H1 (cell line): ENCODE measurements at regions not wholly inside any gene's neighbourhood (a gene's known extent, or its start where the extent isn't known, plus 50 kb on each side); places are given as distances from the start of the nearest gene placed in this dataset.

Source experiments
- CTCF ChIA-PET: fragments of 300-600 bp; sonication (Branson Sonifier 250); formaldehyde crosslinking; loops from one replicate; lab custom pipeline; 2021; ENCODE audit not compliant: partially characterized antibody; lab: Charles Lee
- POLR2A ChIA-PET: fragments of 300-600 bp; sonication (Branson Sonifier 250); formaldehyde crosslinking; loops from one replicate; lab custom pipeline; 2021; ENCODE audit warnings: inconsistent platforms; ENCODE audit not compliant: partially characterized antibody; lab: Charles Lee
- DNase-seq, 2 experiments: peaks; one replicate each; pipeline versions ENCODE4 v3.0.0 to v3.0.0-alpha.2; 2010 to 2022; ENCODE audit warnings: low spot score in 2 of 2, low read depth in 1 of 2, mixed read lengths in 1 of 2
- FAIRE-seq: peaks from 2 replicates; lab custom pipeline; 2011; peaks lifted over from hg19 to GRCh38; lab: Jason Lieb, UNC
- H2AFZ ChIP-seq: 2 replicates; pipeline ENCODE4 v1.8.1; 2012; ENCODE audit warnings: low read length, inconsistent platforms
- H2AK5ac ChIP-seq: 2 replicates; pipeline ENCODE4 v1.6.1; 2013; ENCODE audit warnings: low read depth, low read length
- H2BK120ac ChIP-seq: replicated peaks from 2 replicates; pipeline ENCODE3; 2013; ENCODE audit warnings: low read depth, low read length, inconsistent platforms
- H2BK12ac ChIP-seq: 2 replicates; pipeline ENCODE4 v1.6.1; 2013; ENCODE audit warnings: low read depth, low read length
- H2BK15ac ChIP-seq: 2 replicates; pipeline ENCODE4 v1.6.1; 2013; ENCODE audit warnings: low read length
- H2BK20ac ChIP-seq: 2 replicates; pipeline ENCODE4 v1.6.1; 2013; ENCODE audit warnings: low read length
- H2BK5ac ChIP-seq: 2 replicates; pipeline ENCODE4 v1.6.1; 2013; ENCODE audit warnings: low read depth, low read length
- H3K14ac ChIP-seq: 2 replicates; pipeline ENCODE4 v1.6.1; 2013; ENCODE audit warnings: inconsistent platforms; ENCODE audit not compliant: insufficient read length
- H3K18ac ChIP-seq: 2 replicates; pipeline ENCODE4 v1.6.1; 2013; ENCODE audit warnings: low read length; ENCODE audit errors: extremely low read depth
- H3K23ac ChIP-seq: 2 replicates; pipeline ENCODE4 v1.6.1; 2013; ENCODE audit warnings: inconsistent platforms; ENCODE audit not compliant: insufficient read length
- H3K23me2 ChIP-seq: 2 replicates; pipeline ENCODE4 v1.6.1; 2013; ENCODE audit warnings: low read depth, low read length
- H3K27ac ChIP-seq: 2 replicates; pipeline ENCODE4 v1.6.1; 2011; ENCODE audit warnings: low read depth, low read length, inconsistent platforms
- H3K27me3 ChIP-seq, 4 experiments: replicated peaks in 1 of 4; 1 replicate in 1 of 4; 2 replicates in 3 of 4; pipeline versions ENCODE4 v1.6.1 to v1.8.1; 2011 to 2013; ENCODE audit warnings: low read length in 3 of 4, mild to moderate bottlenecking in 3 of 4, inconsistent platforms in 2 of 4, mixed read lengths in 2 of 4, moderate library complexity in 1 of 4; ENCODE audit not compliant: control insufficient read depth in 3 of 4, insufficient read depth in 3 of 4; ENCODE audit errors: extremely low read depth in 1 of 4
- H3K36me3 ChIP-seq, 4 experiments: 2 replicates each; pipeline versions ENCODE4 v1.6.1 to v1.8.1; 2011 to 2013; ENCODE audit warnings: mild to moderate bottlenecking in 4 of 4, low read length in 3 of 4, moderate library complexity in 2 of 4, control low read depth in 1 of 4, inconsistent platforms in 1 of 4; ENCODE audit not compliant: insufficient read depth in 4 of 4, control insufficient read depth in 2 of 4
- H3K4ac ChIP-seq: replicated peaks from 2 replicates; pipeline ENCODE3; 2013; ENCODE audit warnings: low read length, low read depth, mixed read lengths, inconsistent platforms; ENCODE audit not compliant: insufficient read length
- H3K4me1 ChIP-seq, 4 experiments: replicated peaks in 1 of 4; 1 replicate in 1 of 4; 2 replicates in 3 of 4; pipeline versions ENCODE4 v1.6.1 to v1.8.1; 2011 to 2013; ENCODE audit warnings: low read length in 3 of 4, inconsistent platforms in 2 of 4, mixed read lengths in 1 of 4; ENCODE audit not compliant: insufficient read depth in 4 of 4, control insufficient read depth in 3 of 4
- H3K4me2 ChIP-seq, 2 experiments: 2 replicates each; pipeline versions ENCODE4 v1.6.1 to v1.8.1; 2011 to 2013; ENCODE audit warnings: low read depth in 2 of 2, low read length in 2 of 2, control low read depth in 1 of 2, inconsistent platforms in 1 of 2, mild to moderate bottlenecking in 1 of 2; ENCODE audit not compliant: insufficient read depth in 1 of 2
- H3K4me3 ChIP-seq, 4 experiments: fragments of 200-600, 300-600 bp in 1 of 4; sonication (generic), shearing (Covaris generic), sonication (Bioruptor Twin) in 1 of 4; 2 replicates each; pipeline versions ENCODE4 v1.5.1 to v1.8.1; 2011 to 2016; ENCODE audit warnings: low read length in 4 of 4, low read depth in 3 of 4, control low read depth in 2 of 4, inconsistent platforms in 2 of 4, mild to moderate bottlenecking in 2 of 4, mixed read lengths in 1 of 4, moderate library complexity in 1 of 4; ENCODE audit not compliant: insufficient read depth in 2 of 4; ENCODE audit errors: extremely low read depth in 1 of 4
- H3K56ac ChIP-seq: replicated peaks from 2 replicates; pipeline ENCODE3; 2013; ENCODE audit warnings: low read depth, mild to moderate bottlenecking, mixed read lengths, low read length, inconsistent platforms; ENCODE audit not compliant: insufficient read length
- H3K79me1 ChIP-seq: 2 replicates; pipeline ENCODE4 v1.6.1; 2013; ENCODE audit warnings: low read depth, low read length, control low read depth
- H3K79me2 ChIP-seq, 2 experiments: 2 replicates each; pipeline versions ENCODE4 v1.6.1 to v1.8.1; 2012 to 2013; ENCODE audit warnings: low read length in 2 of 2, mild to moderate bottlenecking in 2 of 2, inconsistent platforms in 1 of 2; ENCODE audit not compliant: insufficient read depth in 2 of 2, control insufficient read depth in 1 of 2
- H3K9ac ChIP-seq, 4 experiments: replicated peaks in 1 of 4; 1 replicate in 1 of 4; 2 replicates in 3 of 4; pipeline versions ENCODE4 v1.6.1 to v1.8.1; 2011 to 2013; ENCODE audit warnings: low read depth in 3 of 4, low read length in 3 of 4, control low read depth in 2 of 4, mild to moderate bottlenecking in 2 of 4, moderate library complexity in 2 of 4, inconsistent platforms in 1 of 4; ENCODE audit errors: extremely low read depth in 1 of 4
- H3K9me3 ChIP-seq, 2 experiments: 2 replicates each; pipeline versions ENCODE4 v1.6.1 to v1.8.1; 2012 to 2013; ENCODE audit warnings: mild to moderate bottlenecking in 2 of 2, moderate library complexity in 2 of 2, control low read depth in 1 of 2, inconsistent platforms in 1 of 2, low read depth in 1 of 2, low read length in 1 of 2, mixed read lengths in 1 of 2; ENCODE audit not compliant: insufficient read depth in 2 of 2
- H4K20me1 ChIP-seq, 2 experiments: replicated peaks in 1 of 2; 2 replicates each; pipeline versions ENCODE3 to v1.8.1; 2011 to 2013; ENCODE audit warnings: inconsistent platforms in 2 of 2, low read length in 2 of 2, mild to moderate bottlenecking in 1 of 2; ENCODE audit not compliant: insufficient read depth in 2 of 2, control insufficient read depth in 1 of 2
- H4K5ac ChIP-seq: 2 replicates; pipeline ENCODE4 v1.6.1; 2013; ENCODE audit warnings: low read length, low read depth, mixed read lengths, inconsistent platforms; ENCODE audit not compliant: insufficient read length
- H4K8ac ChIP-seq: 2 replicates; pipeline ENCODE4 v1.8.0; 2013; ENCODE audit warnings: mild to moderate bottlenecking, moderate library complexity, low read length, inconsistent platforms; ENCODE audit not compliant: insufficient read depth; ENCODE audit errors: extremely low read depth
- H4K91ac ChIP-seq: replicated peaks from 2 replicates; pipeline ENCODE3; 2013; ENCODE audit warnings: low read length, mixed read lengths, inconsistent platforms; ENCODE audit not compliant: insufficient read length
- BRCA1 ChIP-seq: IDR thresholded peaks from 2 replicates; pipeline ENCODE4 v1.6.1; 2012; ENCODE audit warnings: low read depth, low read length, improper control_type of control experiment
- CHD1 ChIP-seq: IDR thresholded peaks from 2 replicates; pipeline ENCODE4 v1.6.1; 2012; ENCODE audit warnings: low read depth, low read length, improper control_type of control experiment
- CREB1 ChIP-seq: IDR thresholded peaks from 2 replicates; pipeline ENCODE4 v1.6.1; 2012; ENCODE audit warnings: inconsistent platforms
- CTBP2 ChIP-seq: IDR thresholded peaks from 2 replicates; pipeline ENCODE4 v1.7.0; 2011; ENCODE audit warnings: borderline replicate concordance, mild to moderate bottlenecking, moderate library complexity, mixed read lengths, low read length; ENCODE audit not compliant: insufficient read depth, insufficient read length
- GTF2F1 ChIP-seq: IDR thresholded peaks from 2 replicates; pipeline ENCODE4 v1.6.1; 2012; ENCODE audit warnings: low read depth, low read length, improper control_type of control experiment, borderline replicate concordance
- NRF1 ChIP-seq: IDR thresholded peaks from 2 replicates; pipeline ENCODE4 v1.6.1; 2011; ENCODE audit warnings: mild to moderate bottlenecking, low read depth, low read length, improper control_type of control experiment
- WGBS, 2 experiments: shearing (Covaris generic) in 1 of 2; methylation state at CpG; one replicate each; pipeline versions ENCODE4 v1.1.6 to v1.1.7; 2013 to 2015; ENCODE audit warnings: low lambda C conversion rate in 2 of 2, mixed read lengths in 2 of 2, inconsistent platforms in 1 of 2, low coverage in 1 of 2, missing lambda C conversion rate in 1 of 2; ENCODE audit not compliant: insufficient replicate concordance in 2 of 2, insufficient coverage in 1 of 2, insufficient read length in 1 of 2; ENCODE audit errors: extremely low coverage in 1 of 2, missing lambda C conversion rate in 1 of 2; 5-methylcytosine and 5-hydroxymethylcytosine counted together
- TF ChIP-seq, protein P1 (sequence below): IDR thresholded peaks from 2 replicates; pipeline ENCODE4 v1.6.1; 2012; ENCODE audit warnings: inconsistent platforms
- TF ChIP-seq, protein P2 (sequence below): IDR thresholded peaks from 2 replicates; pipeline ENCODE4 v1.6.1; 2012; ENCODE audit warnings: inconsistent platforms

DNA sequence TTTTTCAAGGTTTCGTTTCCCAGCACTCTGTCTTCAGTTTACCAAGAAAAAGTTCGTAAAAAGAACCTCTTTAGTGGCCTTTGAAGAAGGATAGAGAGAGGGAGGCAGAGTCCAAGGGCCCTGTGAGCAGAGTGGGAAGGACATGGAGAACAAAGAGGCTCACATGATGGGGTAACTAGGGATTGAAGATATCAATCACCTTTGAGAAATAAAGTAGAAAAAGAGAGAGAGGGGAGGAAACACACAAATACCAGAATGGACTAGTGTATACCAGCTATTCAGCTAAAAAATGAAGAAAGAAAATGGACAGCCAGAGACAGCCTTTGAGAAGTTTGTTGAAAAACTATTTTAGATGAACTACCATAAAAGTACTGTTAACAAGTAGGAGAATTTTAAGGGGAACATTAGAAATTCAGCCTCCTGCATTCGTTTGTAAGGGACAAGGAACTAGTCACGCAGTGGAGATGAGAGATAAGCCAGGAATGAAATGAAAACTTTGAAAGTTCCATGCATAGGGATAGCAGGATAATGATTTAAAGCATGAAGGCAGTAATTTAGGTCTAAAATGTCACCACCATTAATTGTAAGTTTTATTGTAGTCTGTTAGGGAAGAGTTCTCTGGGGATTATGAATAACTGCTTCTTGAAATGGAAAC is 82.1 kb downstream of the SPTSSA start:
- TF ChIP-seq NRF1 = no peak
- no peak for TF ChIP-seq CTBP2
- TF ChIP-seq CHD1 = no peak
- TF ChIP-seq CREB1 = no peak
- TF ChIP-seq, protein P1, sequence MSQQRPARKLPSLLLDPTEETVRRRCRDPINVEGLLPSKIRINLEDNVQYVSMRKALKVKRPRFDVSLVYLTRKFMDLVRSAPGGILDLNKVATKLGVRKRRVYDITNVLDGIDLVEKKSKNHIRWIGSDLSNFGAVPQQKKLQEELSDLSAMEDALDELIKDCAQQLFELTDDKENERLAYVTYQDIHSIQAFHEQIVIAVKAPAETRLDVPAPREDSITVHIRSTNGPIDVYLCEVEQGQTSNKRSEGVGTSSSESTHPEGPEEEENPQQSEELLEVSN = no peak
- TF ChIP-seq, protein P2, sequence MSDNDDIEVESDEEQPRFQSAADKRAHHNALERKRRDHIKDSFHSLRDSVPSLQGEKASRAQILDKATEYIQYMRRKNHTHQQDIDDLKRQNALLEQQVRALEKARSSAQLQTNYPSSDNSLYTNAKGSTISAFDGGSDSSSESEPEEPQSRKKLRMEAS = no peak
- no peak for TF ChIP-seq GTF2F1
- TF ChIP-seq BRCA1 = no peak
- H3K4me3 ChIP-seq = no peak overlapping the region
- H3K27me3 ChIP-seq = no peaks in the 10 kb centered on the region
- H3K36me3 ChIP-seq = no peaks in the 10 kb centered on the region
- H3K18ac ChIP-seq = no peak overlapping the region
- ChIA-PET CTCF (interaction anchor here (0.6 kb wide), 1 partner anchor 95 kb away, joined by 3 read pairs; no protein-coding TSS in a partner anchor), POLR2A (no interaction called here)
- H2BK12ac ChIP-seq = no peak overlapping the region
- no peak overlapping the region for H4K91ac ChIP-seq
- H3K23me2 ChIP-seq = no peaks in the 10 kb centered on the region
- DNase-seq = no peak
- no peak overlapping the region for H3K23ac ChIP-seq
- FAIRE-seq = no peak
- no peaks in the 10 kb centered on the region for H3K79me1 ChIP-seq
- no peak overlapping the region for H4K8ac ChIP-seq
- H3K14ac ChIP-seq = no peak overlapping the region
- no peaks in the 10 kb centered on the region for H3K9me3 ChIP-seq
- no peak overlapping the region for H2BK120ac ChIP-seq
- peak overlapping the region; percentile 93; the same call in 1 of the 2 replicates for H2AFZ ChIP-seq
- no peaks in the 10 kb centered on the region for H3K79me2 ChIP-seq
- H4K20me1 ChIP-seq = no peaks in the 10 kb centered on the region
- no peak overlapping the region for H2BK20ac ChIP-seq
- no peak overlapping the region for H3K9ac ChIP-seq
- H3K4me2 ChIP-seq = no peak overlapping the region
- H3K4ac ChIP-seq = no peak overlapping the region
- no peak overlapping the region for H2BK5ac ChIP-seq
- no peak overlapping the region for H3K27ac ChIP-seq
- H2AK5ac ChIP-seq = no peak overlapping the region
- H3K56ac ChIP-seq = no peak overlapping the region
- no peak overlapping the region for H4K5ac ChIP-seq
- no peaks in the 10 kb centered on the region for H3K4me1 ChIP-seq
- WGBS, 2 experiments = 67% methylated on average over 4 of the region's 4 CpGs; no CpG with 5 or more reads in 1 of the 2 experiments
- H2BK15ac ChIP-seq = no peak overlapping the region
